ENCODE measurements at regions not wholly inside any gene's neighbourhood (a gene's known extent, or its start where the extent isn't known, plus 50 kb on each side); places are given as distances from the start of the nearest gene placed in this dataset.

- peaks cover 8% of the 10 kb centered on the region for H3K27me3 Mint-ChIP-seq (ENCODE audit: low read depth)
Measured at GRCh38 chr16:59405802-59406201, 671.7 kb upstream of the GOT2 start.

DNA sequence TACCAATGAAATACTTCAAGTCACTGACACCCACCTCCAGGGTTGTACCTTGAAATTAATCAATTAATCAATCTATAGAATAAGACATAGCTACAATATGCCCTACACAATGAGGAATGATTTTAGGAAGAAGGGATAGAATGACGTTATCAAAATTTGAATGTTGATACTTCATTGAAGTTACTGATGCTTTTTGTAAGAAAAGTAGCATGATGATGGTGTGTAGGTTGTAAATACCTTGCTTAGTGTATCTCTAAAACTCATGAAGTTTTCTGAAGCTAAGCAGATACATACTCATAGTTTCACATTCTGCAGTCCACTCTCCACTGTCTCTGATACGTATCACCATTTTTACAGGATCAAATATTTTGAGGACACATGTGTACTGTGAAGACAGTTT is 670.4 kb upstream of the GOT2 start:
- Mint-ChIP-seq H3K4me1 (no peaks in the 10 kb centered on the region), H3K4me3 (no peak overlapping the region), H3K27ac (no peak overlapping the region), H3K9me3 (peaks cover 7% of the 10 kb centered on the region), H3K27me3 (ENCODE audit: low read depth) (peaks cover 3% of the 10 kb centered on the region), H3K36me3 (no peaks in the 10 kb centered on the region)
- no peak for TF ChIP-seq CTCF (IDR thresholded peaks at IDR 0.05; ENCODE audit: unreplicated experiment)
- DNase-seq (ENCODE audit: low spot score in 2 of 2, unreplicated experiment in 2 of 2): no peak

More at GRCh38 chr16:59405802-59406201, 671.7 kb upstream of the GOT2 start:
- no peak for DNase-seq (ENCODE audit: low spot score in 2 of 2, unreplicated experiment in 2 of 2)
- no peak for TF ChIP-seq CTCF (IDR thresholded peaks at IDR 0.05; ENCODE audit: unreplicated experiment)
- no peak overlapping the region for H3K27ac Mint-ChIP-seq
- H3K4me3 Mint-ChIP-seq: no peak overlapping the region
- H3K4me1 Mint-ChIP-seq: no peaks in the 10 kb centered on the region
- peaks cover 7% of the 10 kb centered on the region for H3K9me3 Mint-ChIP-seq
- H3K36me3 Mint-ChIP-seq: no peaks in the 10 kb centered on the region

GRCh38 chr16:59400830-59401229 is 666.7 kb upstream of the GOT2 start:
- Mint-ChIP-seq H3K27me3 (ENCODE audit: low read depth) (peaks cover 14% of the 10 kb centered on the region), H3K4me1 (no peaks in the 10 kb centered on the region), H3K27ac (no peak overlapping the region), H3K9me3 (no peaks in the 10 kb centered on the region), H3K4me3 (no peak overlapping the region), H3K36me3 (no peaks in the 10 kb centered on the region)
- no peak for DNase-seq (ENCODE audit: low spot score in 2 of 2, unreplicated experiment in 2 of 2)
- TF ChIP-seq CTCF (IDR thresholded peaks at IDR 0.05; ENCODE audit: unreplicated experiment): no peak

DNA sequence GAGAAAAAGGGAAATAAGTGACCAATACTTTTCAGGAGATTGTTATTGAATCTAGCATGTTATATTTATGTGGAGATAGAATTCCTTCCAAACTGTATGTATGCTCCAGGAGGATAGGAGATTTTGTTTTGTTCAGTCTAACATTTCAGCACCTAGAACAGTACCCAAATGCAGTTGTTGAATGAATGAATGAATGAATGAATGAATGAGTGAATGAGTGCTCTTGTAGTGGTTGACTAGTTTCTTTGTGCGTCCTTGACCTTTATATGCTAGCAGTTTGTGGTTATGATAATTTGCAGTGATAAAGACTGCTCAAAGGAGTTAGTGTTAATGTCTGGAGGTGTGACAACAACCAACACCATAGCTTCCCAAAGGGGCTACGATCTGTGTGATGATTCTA is 663.5 kb upstream of the GOT2 start:
- peaks cover 18% of the 10 kb centered on the region for H3K27me3 Mint-ChIP-seq (ENCODE audit: low read depth)
- TF ChIP-seq CTCF (IDR thresholded peaks at IDR 0.05; ENCODE audit: unreplicated experiment): no peak
- H3K9me3 Mint-ChIP-seq: no peaks in the 10 kb centered on the region
- H3K27ac Mint-ChIP-seq: no peak overlapping the region
- H3K4me1 Mint-ChIP-seq: no peaks in the 10 kb centered on the region
- DNase-seq (ENCODE audit: low spot score in 2 of 2, unreplicated experiment in 2 of 2): no peak
- no peak overlapping the region for H3K4me3 Mint-ChIP-seq
- no peaks in the 10 kb centered on the region for H3K36me3 Mint-ChIP-seq

GRCh38 chr16:59394526-59394925 is 660.4 kb upstream of the GOT2 start:
- DNase-seq (ENCODE audit: low spot score in 2 of 2, unreplicated experiment in 2 of 2): no peak
- TF ChIP-seq CTCF (IDR thresholded peaks at IDR 0.05; ENCODE audit: unreplicated experiment): no peak
- no peaks in the 10 kb centered on the region for H3K9me3 Mint-ChIP-seq
- H3K27me3 Mint-ChIP-seq (ENCODE audit: low read depth): peaks cover 22% of the 10 kb centered on the region
- no peaks in the 10 kb centered on the region for H3K36me3 Mint-ChIP-seq
- H3K4me3 Mint-ChIP-seq: no peak overlapping the region
- no peaks in the 10 kb centered on the region for H3K4me1 Mint-ChIP-seq
- H3K27ac Mint-ChIP-seq: no peak overlapping the region

DNA sequence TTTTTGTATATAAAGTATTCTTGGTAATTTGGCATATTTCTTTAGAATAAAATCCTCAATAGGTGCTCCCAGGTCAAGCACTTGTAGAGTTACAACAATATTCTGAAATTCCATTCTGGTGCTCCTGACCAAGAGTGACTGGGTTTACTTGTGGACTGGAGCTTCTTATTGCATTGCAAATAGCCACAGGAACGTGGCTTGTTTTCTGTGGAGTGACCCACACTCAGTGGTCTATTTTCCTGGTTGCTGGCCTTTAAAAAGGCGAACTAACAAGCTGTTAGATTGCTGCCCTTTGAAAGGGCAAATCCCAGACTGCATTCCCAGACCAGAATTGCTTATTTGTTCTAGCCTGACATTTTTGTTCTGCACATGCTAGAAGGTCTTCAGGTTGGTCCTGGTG is 658.8 kb upstream of the GOT2 start:
- no peaks in the 10 kb centered on the region for H3K9me3 Mint-ChIP-seq
- no peak for DNase-seq (ENCODE audit: low spot score in 2 of 2, unreplicated experiment in 2 of 2)
- H3K4me3 Mint-ChIP-seq: no peak overlapping the region
- no peak for TF ChIP-seq CTCF (IDR thresholded peaks at IDR 0.05; ENCODE audit: unreplicated experiment)
- H3K27me3 Mint-ChIP-seq (ENCODE audit: low read depth): peaks cover 29% of the 10 kb centered on the region
- no peaks in the 10 kb centered on the region for H3K36me3 Mint-ChIP-seq
- H3K4me1 Mint-ChIP-seq: no peaks in the 10 kb centered on the region
- no peak overlapping the region for H3K27ac Mint-ChIP-seq
